Endothelial cell of umbilical vein (primary cell): ENCODE measurements at regions not wholly inside any gene's neighbourhood (a gene's known extent, or its start where the extent isn't known, plus 50 kb on each side); places are given as distances from the start of the nearest gene placed in this dataset.

Source experiments
- BruUV-seq: library from RNA; stranded (reverse); fragments of 400-500 nt; replicated peaks from 2 replicates; lab custom pipeline; 2021; lab: Mats Ljungman, UMichigan
- CTCF ChIA-PET: fragments of 300-600, 350-600 bp; sonication (Branson Sonifier 250); formaldehyde crosslinking; loops from one replicate; lab custom pipeline; 2021; ENCODE audit warnings: antibody characterized with exemption, inconsistent platforms; lab: Charles Lee
- POLR2A ChIA-PET: fragments of 300-600, 350-600 bp; sonication (Branson Sonifier 250); formaldehyde crosslinking; loops from one replicate; lab custom pipeline; 2021; ENCODE audit warnings: antibody characterized with exemption, inconsistent platforms; lab: Charles Lee
- DNase-seq: peaks from one replicate; pipeline ENCODE4 v3.0.0-alpha.2; 2011; ENCODE audit warnings: low read depth, low spot score
- FAIRE-seq: peaks from 2 replicates; lab custom pipeline; 2011; peaks lifted over from hg19 to GRCh38; lab: Jason Lieb, UNC
- H2AFZ ChIP-seq: 2 replicates; pipeline ENCODE4 v1.6.0; 2012; ENCODE audit warnings: low read depth, low read length, control low read depth, inconsistent platforms
- H3K27ac ChIP-seq: 2 replicates; pipeline ENCODE4 v1.5.1; 2011; ENCODE audit warnings: low read depth, mild to moderate bottlenecking, control low read depth, low read length, moderate library complexity; ENCODE audit not compliant: insufficient read depth
- H3K27me3 ChIP-seq, 2 experiments: 2 replicates each; pipeline versions ENCODE4 v1.6.0 to v1.6.1; 2011; ENCODE audit warnings: low read length in 2 of 2, mixed read lengths in 1 of 2; ENCODE audit not compliant: control insufficient read depth in 2 of 2, insufficient read depth in 2 of 2
- H3K36me3 ChIP-seq, 2 experiments: 2 replicates in 1 of 2; 3 replicates in 1 of 2; pipeline ENCODE4 v1.5.1; 2011; ENCODE audit warnings: low read length in 2 of 2, mild to moderate bottlenecking in 1 of 2, moderate library complexity in 1 of 2; ENCODE audit not compliant: control insufficient read depth in 2 of 2, insufficient read depth in 2 of 2; ENCODE audit errors: extremely low read depth in 1 of 2
- H3K4me1 ChIP-seq: 3 replicates; pipeline ENCODE4 v1.5.1; 2011; ENCODE audit warnings: mild to moderate bottlenecking, low read length; ENCODE audit not compliant: control insufficient read depth, insufficient read depth; ENCODE audit errors: extremely low read depth
- H3K4me2 ChIP-seq: 2 replicates; pipeline ENCODE4 v1.6.1; 2011; ENCODE audit warnings: low read length, control low read depth, mixed read lengths; ENCODE audit not compliant: insufficient read depth
- H3K4me3 ChIP-seq, 3 experiments: fragments of 200-600 bp in 1 of 3; sonication (generic), shearing (Covaris generic) in 1 of 3; replicated peaks in 1 of 3; 2 replicates each; pipeline ENCODE4 v1.5.1; 2011 to 2016; ENCODE audit warnings: control low read depth in 3 of 3, low read length in 3 of 3, mild to moderate bottlenecking in 2 of 3, inconsistent platforms in 1 of 3, low read depth in 1 of 3, moderate library complexity in 1 of 3; ENCODE audit not compliant: insufficient read depth in 1 of 3
- H3K79me2 ChIP-seq: 2 replicates; pipeline ENCODE4 v1.6.0; 2012; ENCODE audit warnings: low read length, inconsistent platforms; ENCODE audit not compliant: control insufficient read depth, insufficient read depth
- H3K9ac ChIP-seq: replicated peaks from 2 replicates; pipeline ENCODE3; 2011; ENCODE audit warnings: low read length, control low read depth; ENCODE audit not compliant: insufficient read depth; ENCODE audit errors: extremely low read depth
- H3K9me1 ChIP-seq: replicated peaks from 3 replicates; pipeline ENCODE4 v1.6.0; 2011; ENCODE audit warnings: mild to moderate bottlenecking, low read length; ENCODE audit not compliant: control insufficient read depth, insufficient read depth; ENCODE audit errors: extremely low read depth
- H3K9me3 ChIP-seq: replicated peaks from 2 replicates; pipeline ENCODE4 v1.5.1; 2012; ENCODE audit warnings: low read length, inconsistent platforms; ENCODE audit not compliant: control insufficient read depth, insufficient read depth
- H4K20me1 ChIP-seq: replicated peaks from 2 replicates; pipeline ENCODE3; 2011; ENCODE audit warnings: mild to moderate bottlenecking, low read length; ENCODE audit not compliant: control insufficient read depth, insufficient read depth; ENCODE audit errors: extremely low read depth
- EZH2 ChIP-seq: IDR thresholded peaks from 2 replicates; pipeline ENCODE4 v1.6.1; 2012; ENCODE audit warnings: borderline replicate concordance, low read depth, mild to moderate bottlenecking, moderate library complexity, low read length, inconsistent platforms; ENCODE audit not compliant: severe bottlenecking
- FOS ChIP-seq: IDR thresholded peaks from 2 replicates; pipeline ENCODE4 v1.6.1; 2011; ENCODE audit warnings: mild to moderate bottlenecking, low read length, moderate library complexity, borderline replicate concordance; ENCODE audit not compliant: insufficient read depth
- GATA2 ChIP-seq: IDR thresholded peaks from 2 replicates; pipeline ENCODE4 v1.7.0; 2011; ENCODE audit warnings: low read depth, mild to moderate bottlenecking, moderate library complexity, mixed read lengths, low read length; ENCODE audit not compliant: insufficient read length, insufficient read depth
- JUN ChIP-seq: IDR thresholded peaks from 2 replicates; pipeline ENCODE4 v1.6.1; 2011; ENCODE audit warnings: borderline replicate concordance, low read depth; ENCODE audit not compliant: insufficient read length, insufficient read depth
- MYC ChIP-seq: IDR thresholded peaks from one replicate; pipeline ENCODE4 v1.6.1; 2011; ENCODE audit warnings: mild to moderate bottlenecking, low read depth, low read length
- POLR2A ChIP-seq: IDR thresholded peaks from 2 replicates; pipeline ENCODE4 v1.6.1; 2012; ENCODE audit warnings: low read depth, mild to moderate bottlenecking, control low read depth, low read length
- POLR2AphosphoS5 ChIP-seq: IDR thresholded peaks from 2 replicates; pipeline ENCODE4 v1.6.1; 2012; ENCODE audit warnings: low read depth, mild to moderate bottlenecking, control low read depth, low read length, moderate library complexity; ENCODE audit not compliant: insufficient read depth
- dilution Hi-C: fragments of 300-500 bp; cut with MboI; formaldehyde crosslinking; loops from one replicate; pipeline ENCODE4 v1.15.0; 2019; ENCODE audit warnings: low sequenced_read_pairs; ENCODE audit not compliant: extremely low pct_ligation_motif_present
- intact Hi-C: fragments of 100-400 bp; cut with micrococcal nuclease; formaldehyde crosslinking; loops from one replicate; pipeline ENCODE4 v1.10.0; 2022
- TF ChIP-seq, protein P1 (sequence below): IDR thresholded peaks from 2 replicates; pipeline ENCODE4 v1.6.1; 2011; ENCODE audit not compliant: insufficient read depth, insufficient read length
- TF ChIP-seq, protein P2 (sequence below), 2 donors: IDR thresholded peaks; 1 replicate in 1 of 2; 2 replicates in 1 of 2; pipeline ENCODE4 v1.5.1; 2011; ENCODE audit warnings: low read length in 2 of 2, mild to moderate bottlenecking in 2 of 2, moderate library complexity in 2 of 2, control low read depth in 1 of 2, inconsistent platforms in 1 of 2, low read depth in 1 of 2; ENCODE audit not compliant: insufficient read depth in 1 of 2; ENCODE audit errors: extremely low read depth in 1 of 2

DNA sequence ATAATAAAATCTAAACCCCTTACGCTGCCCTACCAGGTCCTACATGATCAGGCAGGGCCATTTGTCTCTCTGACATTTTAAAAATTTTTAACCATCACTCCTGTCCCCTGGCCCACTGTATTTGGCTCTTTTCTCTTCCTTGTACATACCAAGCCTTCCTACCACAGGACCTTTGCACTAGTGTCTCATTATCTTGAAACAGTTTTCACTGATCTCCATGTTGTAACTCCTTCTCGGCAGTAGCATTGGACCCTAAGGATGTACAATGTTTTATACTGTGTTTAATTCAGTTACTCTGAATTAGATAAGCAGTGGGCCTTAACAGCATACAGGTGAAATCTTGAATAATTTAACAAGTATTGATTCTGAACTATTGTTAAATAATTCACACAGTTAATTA is 330.7 kb downstream of the UTRN start:
- no peak for DNase-seq
- Histone ChIP-seq H3K4me2 (no peak overlapping the region), H3K79me2 (no peaks in the 10 kb centered on the region), H2AFZ (no peak overlapping the region), H3K9ac (no peak overlapping the region), H3K36me3 (peaks cover 0 to 3% of the 10 kb centered on the region in 2 experiments), H3K9me3 (no peaks in the 10 kb centered on the region), H3K9me1 (no peaks in the 10 kb centered on the region), H3K27ac (no peak overlapping the region), H3K4me3 (no peak overlapping the region), H3K4me1 (no peaks in the 10 kb centered on the region), H4K20me1 (peaks cover 3% of the 10 kb centered on the region), H3K27me3 (no peaks in the 10 kb centered on the region)
- CTCF ChIA-PET, result no interaction called here
- FAIRE-seq, result no peak
- BruUV-seq, result no TSS peak
- dilution Hi-C loops, result no loop called here
- intact Hi-C loops, result no loop called here
- POLR2A ChIA-PET, result no interaction called here
- TF ChIP-seq JUN, result no peak
- TF ChIP-seq MYC, result no peak
- no peak for TF ChIP-seq EZH2
- TF ChIP-seq FOS, result no peak
- TF ChIP-seq POLR2AphosphoS5, result no peak
- TF ChIP-seq GATA2, result no peak
- no peak for TF ChIP-seq POLR2A
- TF ChIP-seq, protein P1, sequence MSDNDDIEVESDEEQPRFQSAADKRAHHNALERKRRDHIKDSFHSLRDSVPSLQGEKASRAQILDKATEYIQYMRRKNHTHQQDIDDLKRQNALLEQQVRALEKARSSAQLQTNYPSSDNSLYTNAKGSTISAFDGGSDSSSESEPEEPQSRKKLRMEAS, result no peak
- TF ChIP-seq, protein P2, sequence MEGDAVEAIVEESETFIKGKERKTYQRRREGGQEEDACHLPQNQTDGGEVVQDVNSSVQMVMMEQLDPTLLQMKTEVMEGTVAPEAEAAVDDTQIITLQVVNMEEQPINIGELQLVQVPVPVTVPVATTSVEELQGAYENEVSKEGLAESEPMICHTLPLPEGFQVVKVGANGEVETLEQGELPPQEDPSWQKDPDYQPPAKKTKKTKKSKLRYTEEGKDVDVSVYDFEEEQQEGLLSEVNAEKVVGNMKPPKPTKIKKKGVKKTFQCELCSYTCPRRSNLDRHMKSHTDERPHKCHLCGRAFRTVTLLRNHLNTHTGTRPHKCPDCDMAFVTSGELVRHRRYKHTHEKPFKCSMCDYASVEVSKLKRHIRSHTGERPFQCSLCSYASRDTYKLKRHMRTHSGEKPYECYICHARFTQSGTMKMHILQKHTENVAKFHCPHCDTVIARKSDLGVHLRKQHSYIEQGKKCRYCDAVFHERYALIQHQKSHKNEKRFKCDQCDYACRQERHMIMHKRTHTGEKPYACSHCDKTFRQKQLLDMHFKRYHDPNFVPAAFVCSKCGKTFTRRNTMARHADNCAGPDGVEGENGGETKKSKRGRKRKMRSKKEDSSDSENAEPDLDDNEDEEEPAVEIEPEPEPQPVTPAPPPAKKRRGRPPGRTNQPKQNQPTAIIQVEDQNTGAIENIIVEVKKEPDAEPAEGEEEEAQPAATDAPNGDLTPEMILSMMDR (IDR thresholded peaks at IDR 0.05; ENCODE audit: extremely low read depth in 1 of 2, insufficient read depth in 1 of 2, low read depth in 1 of 2, low read length in 2 of 2), result no peak
